CD14-positive monocyte (primary cell): ENCODE measurements at regions not wholly inside any gene's neighbourhood (a gene's known extent, or its start where the extent isn't known, plus 50 kb on each side); places are given as distances from the start of the nearest gene placed in this dataset.
"Not testable (repeated sequence)": the region's sequence is repeated elsewhere in the genome, so short reads cannot be mapped to it uniquely, and the experiment has no call there.

Experiments
- DNase-seq, 3 donors: peaks; one replicate each; pipeline ENCODE4 v3.0.0-alpha.2; 2011 to 2022
- H2AFZ ChIP-seq: 2 replicates; pipeline ENCODE4 v1.6.0; 2012; ENCODE audit warnings: mild to moderate bottlenecking, low read depth, low read length, inconsistent platforms; ENCODE audit not compliant: insufficient read depth, poor library complexity, severe bottlenecking
- H3K27ac ChIP-seq, 2 donors: 1 replicate in 1 of 2; 2 replicates in 1 of 2; pipeline ENCODE4 v1.5.1; 2012 to 2013; ENCODE audit warnings: low read length in 2 of 2, control low read depth in 1 of 2, inconsistent platforms in 1 of 2, low read depth in 1 of 2, mild to moderate bottlenecking in 1 of 2
- H3K27me3 ChIP-seq, 2 donors: one replicate each; pipeline versions ENCODE4 v1.6.0 to v1.6.1; 2011 to 2013; ENCODE audit warnings: low read length in 2 of 2; ENCODE audit not compliant: control insufficient read depth in 2 of 2, insufficient read depth in 2 of 2
- H3K36me3 ChIP-seq, 2 donors: replicated peaks in 1 of 2; 1 replicate in 1 of 2; 2 replicates in 1 of 2; pipeline versions ENCODE4 v1.5.1 to v1.6.1; 2012 to 2013; ENCODE audit warnings: low read length in 2 of 2, control low read depth in 1 of 2, inconsistent platforms in 1 of 2, mild to moderate bottlenecking in 1 of 2; ENCODE audit not compliant: insufficient read depth in 2 of 2, control insufficient read depth in 1 of 2
- H3K4me1 ChIP-seq, 2 donors: 1 replicate in 1 of 2; 2 replicates in 1 of 2; pipeline versions ENCODE4 v1.5.1 to v1.6.1; 2012 to 2013; ENCODE audit warnings: low read length in 2 of 2, control low read depth in 1 of 2, inconsistent platforms in 1 of 2, mild to moderate bottlenecking in 1 of 2, moderate library complexity in 1 of 2; ENCODE audit not compliant: insufficient read depth in 2 of 2, control insufficient read depth in 1 of 2
- H3K4me2 ChIP-seq: replicated peaks from 2 replicates; pipeline ENCODE3; 2012; ENCODE audit warnings: low read length, moderate library complexity, mild to moderate bottlenecking; ENCODE audit not compliant: poor library complexity, severe bottlenecking; ENCODE audit errors: extremely low read depth
- H3K4me3 ChIP-seq, 3 experiments: fragments of 200-600 bp in 1 of 3; sonication (generic) in 1 of 3; replicated peaks in 1 of 3; 1 replicate in 2 of 3; 2 replicates in 1 of 3; pipeline ENCODE4 v1.5.1; 2011 to 2013; ENCODE audit warnings: low read length in 3 of 3, mild to moderate bottlenecking in 3 of 3, control low read depth in 2 of 3, low read depth in 2 of 3, inconsistent platforms in 1 of 3, moderate library complexity in 1 of 3
- H3K79me2 ChIP-seq: 2 replicates; pipeline ENCODE4 v1.6.0; 2012; ENCODE audit warnings: mild to moderate bottlenecking, control low read depth, inconsistent platforms, low read length, moderate library complexity; ENCODE audit not compliant: insufficient read depth
- H3K9ac ChIP-seq: 2 replicates; pipeline ENCODE4 v1.6.0; 2017; ENCODE audit warnings: low read length, mild to moderate bottlenecking; ENCODE audit not compliant: insufficient read depth, poor library complexity, severe bottlenecking
- H3K9me3 ChIP-seq, 2 donors: replicated peaks in 1 of 2; 1 replicate in 1 of 2; 2 replicates in 1 of 2; pipeline versions ENCODE4 v1.5.1 to v1.6.1; 2012 to 2013; ENCODE audit warnings: low read length in 2 of 2, control low read depth in 1 of 2; ENCODE audit not compliant: control insufficient read depth in 1 of 2, insufficient read depth in 1 of 2
- H4K20me1 ChIP-seq: 2 replicates; pipeline ENCODE4 v1.6.0; 2012; ENCODE audit warnings: mild to moderate bottlenecking, low read length, control low read depth, moderate library complexity; ENCODE audit not compliant: insufficient read depth
- H3K27ac Mint-ChIP-seq, 7 donors: one replicate each; pipeline ENCODE4 v1.8.0; 2020; ENCODE audit warnings: mild to moderate bottlenecking in 7 of 7, mixed read lengths in 7 of 7, moderate library complexity in 6 of 7, inconsistent platforms in 2 of 7
- H3K27me3 Mint-ChIP-seq, 3 donors: one replicate each; pipeline ENCODE4 v1.8.0; 2021 to 2022; ENCODE audit warnings: low read depth in 3 of 3, mild to moderate bottlenecking in 3 of 3, mixed read lengths in 3 of 3, moderate library complexity in 3 of 3, inconsistent platforms in 1 of 3
- H3K36me3 Mint-ChIP-seq, 2 donors: one replicate each; pipeline ENCODE4 v1.8.0; 2020; ENCODE audit warnings: mixed read lengths in 2 of 2, inconsistent platforms in 1 of 2, mild to moderate bottlenecking in 1 of 2
- H3K4me1 Mint-ChIP-seq: one replicate; pipeline ENCODE4 v1.8.0; 2020; ENCODE audit warnings: mild to moderate bottlenecking, mixed read lengths
- H3K4me3 Mint-ChIP-seq, 2 donors: one replicate each; pipeline ENCODE4 v1.8.0; 2020; ENCODE audit warnings: mild to moderate bottlenecking in 2 of 2, mixed read lengths in 2 of 2, moderate library complexity in 1 of 2
- H3K9me3 Mint-ChIP-seq, 7 donors: one replicate each; pipeline ENCODE4 v1.8.0; 2020 to 2022; ENCODE audit warnings: mixed read lengths in 7 of 7, mild to moderate bottlenecking in 6 of 7, moderate library complexity in 6 of 7, inconsistent platforms in 2 of 7
- WGBS: methylation state at CpG from one replicate; pipeline ENCODE4 v1.1.5; 2013; ENCODE audit warnings: missing lambda C conversion rate; ENCODE audit not compliant: insufficient coverage; 5-methylcytosine and 5-hydroxymethylcytosine counted together
- intact Hi-C, 2 donors: fragments of 100-400 bp; cut with micrococcal nuclease; formaldehyde crosslinking; loops; one replicate each; pipeline versions ENCODE4 v1.15.0 to v1.15.1; 2023

- H3K4me1 ChIP-seq, H3K4me2 ChIP-seq, H3K79me2 ChIP-seq, H3K9me3 ChIP-seq, H4K20me1 ChIP-seq, H3K27me3 ChIP-seq, H2AFZ ChIP-seq, H3K27ac Mint-ChIP-seq, H3K36me3 ChIP-seq, H3K4me1 Mint-ChIP-seq, DNase-seq, H3K9me3 Mint-ChIP-seq, H3K4me3 ChIP-seq, H3K27ac ChIP-seq, H3K36me3 Mint-ChIP-seq, intact Hi-C loops, H3K27me3 Mint-ChIP-seq, H3K9ac ChIP-seq, H3K4me3 Mint-ChIP-seq: not testable (repeated sequence)
Observed at GRCh38 chr10:47711428-47711827, 52.0 kb downstream of the SYT15B start.

GRCh38 chr10:47710443-47710842, 52.9 kb downstream of the SYT15B start:
- H3K4me3 Mint-ChIP-seq, H3K4me1 ChIP-seq, H3K4me3 ChIP-seq, H3K27me3 ChIP-seq, H3K4me1 Mint-ChIP-seq, intact Hi-C loops, H4K20me1 ChIP-seq, H2AFZ ChIP-seq, H3K4me2 ChIP-seq, H3K27ac ChIP-seq, H3K27ac Mint-ChIP-seq, H3K9me3 ChIP-seq, H3K9me3 Mint-ChIP-seq, H3K27me3 Mint-ChIP-seq, H3K9ac ChIP-seq, H3K79me2 ChIP-seq, H3K36me3 Mint-ChIP-seq, H3K36me3 ChIP-seq, DNase-seq: not testable (repeated sequence)
- no CpG with 5 or more reads among the region's 4 CpGs for WGBS

GRCh38 chr10:47705698-47706414, 57.5 kb downstream of the SYT15B start:
- Histone ChIP-seq H3K4me3 (peak overlapping the region; percentile 33 to 64 (median 58)), H3K27ac (peak overlapping the region in 1 of 2 donors; percentile 58), H3K9ac (peak overlapping the region; percentile 51)
- no CpG with 5 or more reads among the region's 66 CpGs for WGBS
- H3K36me3 ChIP-seq, H3K4me1 ChIP-seq, intact Hi-C loops, H3K4me1 Mint-ChIP-seq, H4K20me1 ChIP-seq, H3K79me2 ChIP-seq, H3K27me3 ChIP-seq, H3K9me3 ChIP-seq, H3K36me3 Mint-ChIP-seq, H3K27me3 Mint-ChIP-seq, H2AFZ ChIP-seq, H3K9me3 Mint-ChIP-seq, H3K4me2 ChIP-seq: not testable (repeated sequence)
- H3K4me3 Mint-ChIP-seq = peak overlapping the region; percentile 20 to 60
- DNase-seq = peak in 2 of 3 donors; percentile 1
- peak overlapping the region in 4 of 7 donors; percentile 41 to 85 (median 77) for H3K27ac Mint-ChIP-seq

- H3K4me1 Mint-ChIP-seq, H3K27me3 Mint-ChIP-seq, H3K27ac Mint-ChIP-seq: not testable (repeated sequence)
Observed at GRCh38 chr10:47701285-47701684, 62.1 kb downstream of the SYT15B start.

More at GRCh38 chr10:47701285-47701684, 62.1 kb downstream of the SYT15B start:
- intact Hi-C loops, H2AFZ ChIP-seq, H3K4me3 Mint-ChIP-seq, H3K4me3 ChIP-seq, DNase-seq, H3K9me3 ChIP-seq, H3K79me2 ChIP-seq, H3K4me2 ChIP-seq, H3K36me3 ChIP-seq, H4K20me1 ChIP-seq, H3K36me3 Mint-ChIP-seq, H3K27me3 ChIP-seq, H3K9me3 Mint-ChIP-seq, H3K27ac ChIP-seq, H3K4me1 ChIP-seq, H3K9ac ChIP-seq: not testable (repeated sequence)
- WGBS = no CpG with 5 or more reads among the region's 1 CpG
